ENCODE measurements at regions not wholly inside any gene's neighbourhood (a gene's known extent, or its start where the extent isn't known, plus 50 kb on each side); places are given as distances from the start of the nearest gene placed in this dataset.

DNA sequence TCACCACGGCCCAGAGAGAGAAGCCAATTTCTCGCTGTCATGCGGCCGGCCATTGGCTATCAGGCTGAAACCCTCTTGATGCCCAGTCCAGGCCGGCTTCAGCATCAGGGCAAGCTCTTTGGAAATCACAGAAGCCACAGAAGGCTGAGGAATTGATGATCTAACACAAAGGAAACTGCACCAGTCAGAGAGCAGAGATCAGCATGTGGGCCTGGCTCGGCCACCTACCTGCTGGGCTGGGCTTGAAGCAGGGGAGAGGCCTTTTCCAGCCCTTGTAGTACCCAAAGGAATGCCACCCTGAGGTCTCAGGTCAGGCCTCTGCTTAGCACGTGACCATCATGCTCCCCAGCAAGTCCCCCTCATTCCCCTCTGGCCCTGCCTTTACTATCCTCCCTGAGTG, 119.1 kb downstream of the TLE3 start:
- TF ChIP-seq CTCF (conservative IDR thresholded peaks at IDR 0.05 in 1 of 2, IDR thresholded peaks at IDR 0.05 in 1 of 2; ENCODE audit: low read depth in 1 of 2, low read length in 2 of 2): no peak
- TF ChIP-seq EZH2 (IDR thresholded peaks at IDR 0.05; ENCODE audit: low read length, missing control alignments): no peak
